22Rv1 (cell line): ENCODE measurements at regions not wholly inside any gene's neighbourhood (a gene's known extent, or its start where the extent isn't known, plus 50 kb on each side); places are given as distances from the start of the nearest gene placed in this dataset.

ENCODE experiments used
- CTCF ChIP-seq: fragments of 450-650 bp; IDR thresholded peaks from 2 replicates; pipeline ENCODE4 v1.5.1; 2017; ENCODE audit warnings: mild to moderate bottlenecking
- ZFX ChIP-seq: fragments of 450-650 bp; IDR thresholded peaks from 2 replicates; pipeline ENCODE4 v1.6.1; 2017; ENCODE audit warnings: antibody characterized with exemption, borderline replicate concordance

- TF ChIP-seq CTCF (no peak), ZFX (no peak)
Measured at GRCh38 chr16:75911896-75912295, 185.6 kb upstream of the CPHXL start.
